RWPE1 (cell line): ENCODE measurements at regions not wholly inside any gene's neighbourhood (a gene's known extent, or its start where the extent isn't known, plus 50 kb on each side); places are given as distances from the start of the nearest gene placed in this dataset.

Source experiments
- CTCF ChIA-PET: fragments of 350-600 bp; sonication (Branson Sonifier 250); formaldehyde crosslinking; extraction: SDS; loops from one replicate; lab custom pipeline; 2021; lab: Yijun Ruan, JAX
- POLR2A ChIA-PET: fragments of 400-600 bp; formaldehyde crosslinking; extraction: SDS; loops from one replicate; lab custom pipeline; 2020; ENCODE audit warnings: antibody characterized with exemption; ENCODE audit not compliant: low non-redundant PET; lab: Yijun Ruan, JAX
- DNase-seq: peaks from one replicate; pipeline ENCODE4 v3.0.0; 2012; ENCODE audit warnings: low spot score
- H3K27ac ChIP-seq: fragments of 450-650 bp; 2 replicates; pipeline ENCODE4 v1.5.1; 2017
- TF ChIP-seq, protein P1 (sequence below): fragments of 450-650 bp; conservative IDR thresholded peaks from 2 replicates; pipeline ENCODE4 v1.5.1; 2017; ENCODE audit warnings: low read depth, mild to moderate bottlenecking

DNA sequence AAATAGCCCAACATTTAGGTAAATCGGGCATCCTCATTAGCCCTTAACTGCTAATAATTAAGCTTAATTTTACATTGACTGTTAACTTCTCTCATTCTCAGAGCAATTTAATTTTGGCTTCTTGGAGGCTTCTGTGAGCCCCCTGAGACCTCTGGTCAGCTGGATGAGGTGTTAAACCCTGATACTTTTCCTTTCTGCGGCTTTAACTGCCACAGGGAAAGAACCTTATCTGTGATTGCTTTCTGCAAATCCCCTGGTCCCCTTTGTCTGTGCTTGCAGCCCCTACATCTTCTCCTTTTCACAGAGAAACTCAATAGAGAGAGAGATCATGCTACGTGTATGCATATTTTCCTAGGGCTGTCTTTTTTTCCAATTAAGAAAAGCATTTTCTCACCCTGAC is 184.5 kb upstream of the CSF3R start:
- CTCF ChIA-PET: interaction anchor here (0.5 kb wide), 1 partner anchor 657 kb away, joined by 3 read pairs; no protein-coding TSS in a partner anchor
- TF ChIP-seq, protein P1, sequence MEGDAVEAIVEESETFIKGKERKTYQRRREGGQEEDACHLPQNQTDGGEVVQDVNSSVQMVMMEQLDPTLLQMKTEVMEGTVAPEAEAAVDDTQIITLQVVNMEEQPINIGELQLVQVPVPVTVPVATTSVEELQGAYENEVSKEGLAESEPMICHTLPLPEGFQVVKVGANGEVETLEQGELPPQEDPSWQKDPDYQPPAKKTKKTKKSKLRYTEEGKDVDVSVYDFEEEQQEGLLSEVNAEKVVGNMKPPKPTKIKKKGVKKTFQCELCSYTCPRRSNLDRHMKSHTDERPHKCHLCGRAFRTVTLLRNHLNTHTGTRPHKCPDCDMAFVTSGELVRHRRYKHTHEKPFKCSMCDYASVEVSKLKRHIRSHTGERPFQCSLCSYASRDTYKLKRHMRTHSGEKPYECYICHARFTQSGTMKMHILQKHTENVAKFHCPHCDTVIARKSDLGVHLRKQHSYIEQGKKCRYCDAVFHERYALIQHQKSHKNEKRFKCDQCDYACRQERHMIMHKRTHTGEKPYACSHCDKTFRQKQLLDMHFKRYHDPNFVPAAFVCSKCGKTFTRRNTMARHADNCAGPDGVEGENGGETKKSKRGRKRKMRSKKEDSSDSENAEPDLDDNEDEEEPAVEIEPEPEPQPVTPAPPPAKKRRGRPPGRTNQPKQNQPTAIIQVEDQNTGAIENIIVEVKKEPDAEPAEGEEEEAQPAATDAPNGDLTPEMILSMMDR: no peak
- no peak for DNase-seq
- POLR2A ChIA-PET: no interaction called here
- no peak overlapping the region for H3K27ac ChIP-seq

DNA sequence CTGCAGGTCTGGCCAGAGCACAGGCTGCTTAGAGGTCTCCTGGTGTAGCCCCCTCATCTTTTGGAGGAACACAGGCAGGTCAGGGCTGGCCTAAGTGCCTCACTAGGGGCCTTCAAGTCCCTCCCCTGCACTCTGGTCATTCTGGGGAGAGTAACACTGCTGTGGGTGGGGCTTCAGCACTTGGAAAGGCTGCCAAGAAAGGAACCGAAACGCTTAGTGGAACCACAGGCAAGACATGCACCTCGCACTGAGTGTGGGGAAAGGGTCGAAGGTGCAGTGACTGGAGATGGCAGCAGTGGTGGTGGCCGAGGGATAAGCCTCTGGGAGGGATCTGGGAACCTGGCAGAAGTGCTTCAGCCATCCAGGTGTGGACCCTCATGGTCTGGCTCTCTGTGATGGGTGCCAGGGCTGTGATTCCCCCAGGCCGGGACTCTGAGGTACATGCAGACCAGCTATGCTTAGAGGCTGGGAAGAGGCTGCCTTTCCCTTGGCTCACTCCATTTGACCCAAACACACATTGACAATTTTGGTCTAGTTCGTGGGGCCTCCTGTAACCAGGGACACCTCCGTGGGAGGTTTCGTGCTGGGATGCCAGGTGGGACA is 182.9 kb upstream of the CSF3R start:
- DNase-seq: no peak
- TF ChIP-seq, protein P1: no peak
- H3K27ac ChIP-seq: no peak overlapping the region
- POLR2A ChIA-PET: no interaction called here
- CTCF ChIA-PET: no interaction called here

DNA sequence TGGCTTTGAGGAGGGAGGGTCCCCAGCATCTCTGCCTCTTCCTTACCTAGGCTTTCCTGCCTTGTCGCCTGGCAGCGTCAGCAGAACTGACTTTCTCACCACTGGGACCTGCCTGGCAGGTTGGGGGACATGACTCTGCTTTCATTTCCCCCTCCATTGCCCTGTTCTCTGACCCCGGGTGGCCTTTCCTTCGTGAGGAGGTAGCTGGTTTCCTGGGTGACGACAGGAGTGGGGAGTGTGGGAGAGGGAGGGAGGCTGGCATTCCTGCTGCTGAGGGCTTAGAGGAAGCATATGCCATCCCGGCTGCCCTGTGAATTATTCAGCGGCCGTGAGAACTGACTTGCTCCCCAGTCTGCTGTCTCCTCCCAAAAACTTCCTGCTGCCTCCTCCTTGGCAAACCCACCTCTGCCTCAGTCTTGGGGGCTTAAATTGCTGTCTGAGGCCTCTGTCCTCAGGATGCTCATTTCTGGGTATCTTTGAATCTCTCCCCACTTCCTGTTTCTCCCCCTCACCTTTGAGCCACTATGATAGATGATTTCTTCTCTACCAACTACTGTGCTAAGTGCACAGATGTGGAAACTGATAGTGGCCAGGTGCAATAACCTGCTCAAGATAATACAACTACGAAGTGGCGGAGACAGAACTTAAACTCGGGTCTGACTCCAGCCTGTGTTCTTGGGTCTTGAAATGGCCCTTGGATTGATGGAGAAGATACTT is 182.0 kb upstream of the CSF3R start:
- CTCF ChIA-PET: no interaction called here
- no peak for DNase-seq
- TF ChIP-seq, protein P1: no peak
- no peak overlapping the region for H3K27ac ChIP-seq
- POLR2A ChIA-PET: no interaction called here

DNA sequence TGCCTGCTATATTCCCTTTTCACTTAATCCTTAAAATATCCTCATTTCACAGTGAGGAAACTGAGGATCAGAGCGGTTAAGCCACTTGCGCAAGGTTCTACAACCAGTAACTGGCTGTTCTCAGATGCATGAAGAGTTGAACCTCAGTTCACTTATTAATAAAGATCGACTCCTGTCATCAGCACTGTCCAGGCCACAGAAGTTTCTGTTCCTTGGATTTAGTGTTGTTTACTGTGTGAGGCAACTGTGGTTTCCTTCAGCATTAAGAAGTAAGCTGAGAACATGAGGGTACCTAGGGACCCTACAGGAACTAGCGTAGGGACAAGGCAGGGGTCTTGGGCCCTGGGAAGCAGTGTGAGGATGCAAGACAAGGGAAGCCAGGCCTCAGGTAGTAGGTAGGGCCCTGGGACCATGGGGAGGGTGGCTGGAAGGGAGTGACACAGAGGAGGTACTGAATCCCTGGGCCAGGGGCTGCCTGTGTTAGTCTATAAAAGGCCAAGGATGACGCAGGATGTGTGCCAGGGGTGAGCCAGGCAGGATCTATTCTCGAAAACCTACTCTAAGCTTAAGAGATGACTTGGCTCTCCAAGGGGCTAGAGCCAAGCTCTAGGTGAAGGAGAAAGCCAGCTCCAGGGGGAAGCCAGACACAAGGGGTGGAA is 181.2 kb upstream of the CSF3R start:
- H3K27ac ChIP-seq: no peak overlapping the region
- ChIA-PET POLR2A (no interaction called here), CTCF (no interaction called here)
- TF ChIP-seq, protein P1: no peak
- DNase-seq: no peak

DNA sequence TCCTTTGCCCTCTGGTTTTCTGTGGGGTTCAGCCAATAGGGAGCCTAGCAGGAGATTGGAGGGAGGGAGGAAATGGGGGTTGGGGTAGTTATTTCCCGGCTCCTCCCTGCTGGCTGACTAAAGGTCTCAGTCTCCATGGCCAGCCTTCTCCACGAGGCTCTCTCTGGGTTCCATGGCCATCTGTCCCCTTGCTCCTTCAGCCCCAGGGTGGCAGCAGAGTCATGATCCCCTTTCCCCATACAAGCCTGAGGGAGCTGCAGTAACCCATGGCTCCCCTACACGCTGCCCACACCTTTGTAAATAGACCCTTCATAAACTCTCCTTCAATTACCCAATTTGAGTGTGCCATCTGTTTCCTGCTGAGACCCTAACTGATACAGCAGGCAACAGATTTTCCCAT is 176.1 kb upstream of the CSF3R start:
- no peak overlapping the region for H3K27ac ChIP-seq
- ChIA-PET POLR2A (no interaction called here), CTCF (no interaction called here)
- no peak for DNase-seq
- TF ChIP-seq, protein P1: no peak

DNA sequence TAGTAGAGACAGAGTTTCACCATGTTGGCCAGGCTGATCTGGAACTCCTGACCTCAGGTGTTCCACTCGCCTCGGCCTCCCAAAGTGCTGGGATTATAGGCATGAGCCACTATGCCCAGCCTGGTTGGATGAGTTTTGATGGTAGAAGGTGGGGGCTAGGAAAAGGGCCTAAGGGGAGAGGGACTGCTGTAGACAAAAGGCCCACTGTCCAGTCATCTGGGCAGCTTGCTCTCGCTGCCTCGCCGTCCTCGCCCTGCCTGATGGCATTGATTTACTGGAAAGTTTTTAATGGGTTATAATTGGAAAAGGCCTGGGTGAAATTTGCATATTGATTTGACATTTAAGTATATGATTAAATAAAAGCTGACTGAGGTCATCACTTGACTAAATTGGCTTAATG is 175.1 kb upstream of the CSF3R start:
- DNase-seq: no peak
- TF ChIP-seq, protein P1: no peak
- ChIA-PET CTCF (no interaction called here), POLR2A (no interaction called here)
- no peak overlapping the region for H3K27ac ChIP-seq
